MM.1S (cell line): ENCODE measurements at regions not wholly inside any gene's neighbourhood (a gene's known extent, or its start where the extent isn't known, plus 50 kb on each side); places are given as distances from the start of the nearest gene placed in this dataset.

ENCODE experiments used
- DNase-seq: peaks from one replicate; pipeline ENCODE4 v3.0.0-alpha.2; 2015
- H2AFZ ChIP-seq: fragments of 300-600 bp; sonication (generic); 2 replicates; pipeline ENCODE4 v1.6.0; 2016; ENCODE audit warnings: antibody characterized with exemption, low read length
- H3F3A ChIP-seq: fragments of 300-600 bp; sonication (generic); 2 replicates; pipeline ENCODE4 v1.6.1; 2016; ENCODE audit warnings: mild to moderate bottlenecking, antibody characterized with exemption, low read length, moderate library complexity, mixed read lengths; ENCODE audit not compliant: insufficient read depth
- H3K27ac ChIP-seq: fragments of 300-600 bp; sonication (generic); 2 replicates; pipeline ENCODE4 v1.5.1; 2016; ENCODE audit warnings: mild to moderate bottlenecking, low read length
- H3K27me3 ChIP-seq: fragments of 300-600 bp; sonication (generic); replicated peaks from 2 replicates; pipeline ENCODE4 v1.6.0; 2016; ENCODE audit warnings: low read length; ENCODE audit not compliant: insufficient read depth
- H3K36me3 ChIP-seq: fragments of 300-600 bp; sonication (generic); replicated peaks from 2 replicates; pipeline ENCODE4 v1.6.1; 2016; ENCODE audit warnings: mild to moderate bottlenecking, low read length, mixed read lengths; ENCODE audit not compliant: insufficient read depth
- H3K4me1 ChIP-seq: fragments of 300-600 bp; sonication (generic); 2 replicates; pipeline ENCODE4 v1.6.1; 2016; ENCODE audit warnings: low read length, mixed read lengths
- H3K4me2 ChIP-seq: fragments of 300-600 bp; sonication (generic); 2 replicates; pipeline ENCODE4 v1.6.0; 2016; ENCODE audit warnings: low read depth, low read length
- H3K4me3 ChIP-seq: fragments of 300-600 bp; sonication (generic); 2 replicates; pipeline ENCODE4 v1.5.1; 2016; ENCODE audit warnings: low read length, mixed read lengths
- H3K79me2 ChIP-seq: fragments of 300-600 bp; sonication (generic); 2 replicates; pipeline ENCODE4 v1.6.1; 2016; ENCODE audit warnings: mixed run types, low read length, mixed read lengths
- H3K9ac ChIP-seq: fragments of 300-600 bp; sonication (generic); 2 replicates; pipeline ENCODE4 v1.6.1; 2016; ENCODE audit warnings: low read length, mixed read lengths
- H3K9me2 ChIP-seq: fragments of 300-600 bp; sonication (generic); replicated peaks from 2 replicates; pipeline ENCODE4 v1.6.1; 2016; ENCODE audit warnings: mild to moderate bottlenecking, low read length, mixed read lengths; ENCODE audit not compliant: insufficient read depth
- H3K9me3 ChIP-seq: fragments of 300-600 bp; sonication (generic); replicated peaks from 2 replicates; pipeline ENCODE4 v1.6.1; 2016; ENCODE audit warnings: mild to moderate bottlenecking, low read length, mixed read lengths; ENCODE audit not compliant: insufficient read depth
- H4K20me1 ChIP-seq: fragments of 300-600 bp; sonication (generic); 2 replicates; pipeline ENCODE4 v1.6.1; 2016; ENCODE audit warnings: mild to moderate bottlenecking, low read length, moderate library complexity, mixed read lengths; ENCODE audit not compliant: insufficient read depth
- CTCF ChIP-seq: fragments of 300-600 bp; sonication (generic); IDR thresholded peaks from 2 replicates; pipeline ENCODE4 v1.5.1; 2016; ENCODE audit warnings: antibody characterized with exemption, low read length, mixed read lengths
- EZH2 ChIP-seq: fragments of 300-600 bp; sonication (generic); optimal IDR thresholded peaks from 2 replicates; pipeline ENCODE3; 2017; ENCODE audit warnings: low read depth, mild to moderate bottlenecking, antibody characterized with exemption, low read length, mixed read lengths
- EZH2phosphoT487 ChIP-seq: fragments of 300-600 bp; sonication (generic); IDR thresholded peaks from 2 replicates; pipeline ENCODE4 v1.6.1; 2018; ENCODE audit warnings: antibody characterized with exemption, low read length

- no peaks in the 10 kb centered on the region for H3K36me3 ChIP-seq
- no peaks in the 10 kb centered on the region for H3K9me3 ChIP-seq
- H3F3A ChIP-seq: no peaks in the 10 kb centered on the region
- H3K27me3 ChIP-seq: no peaks in the 10 kb centered on the region
- no peaks in the 10 kb centered on the region for H3K9me2 ChIP-seq
- H3K4me3 ChIP-seq: no peak overlapping the region
- no peaks in the 10 kb centered on the region for H3K79me2 ChIP-seq
- no peaks in the 10 kb centered on the region for H4K20me1 ChIP-seq
- no peak for TF ChIP-seq CTCF
- TF ChIP-seq EZH2: no peak
- no peak for TF ChIP-seq EZH2phosphoT487
- no peak for DNase-seq
- no peak overlapping the region for H3K27ac ChIP-seq
- H2AFZ ChIP-seq: no peak overlapping the region
- no peaks in the 10 kb centered on the region for H3K4me1 ChIP-seq
- H3K4me2 ChIP-seq: no peak overlapping the region
- H3K9ac ChIP-seq: no peak overlapping the region
These were observed 76.4 kb upstream of the PGRMC2 start for GRCh38 chr4:128363966-128364365.

- Histone ChIP-seq H4K20me1 (no peaks in the 10 kb centered on the region), H3K9me3 (no peaks in the 10 kb centered on the region), H3K36me3 (no peaks in the 10 kb centered on the region), H3K79me2 (no peaks in the 10 kb centered on the region), H3K27me3 (no peaks in the 10 kb centered on the region), H3K27ac (no peak overlapping the region), H3K4me1 (no peaks in the 10 kb centered on the region), H3K9me2 (no peaks in the 10 kb centered on the region), H3K9ac (no peak overlapping the region), H2AFZ (no peak overlapping the region), H3K4me3 (no peak overlapping the region), H3K4me2 (no peak overlapping the region), H3F3A (no peaks in the 10 kb centered on the region)
- TF ChIP-seq EZH2: no peak
- no peak for TF ChIP-seq EZH2phosphoT487
- TF ChIP-seq CTCF: no peak
- no peak for DNase-seq
These were observed 75.1 kb upstream of the PGRMC2 start for GRCh38 chr4:128362760-128363159.

DNA sequence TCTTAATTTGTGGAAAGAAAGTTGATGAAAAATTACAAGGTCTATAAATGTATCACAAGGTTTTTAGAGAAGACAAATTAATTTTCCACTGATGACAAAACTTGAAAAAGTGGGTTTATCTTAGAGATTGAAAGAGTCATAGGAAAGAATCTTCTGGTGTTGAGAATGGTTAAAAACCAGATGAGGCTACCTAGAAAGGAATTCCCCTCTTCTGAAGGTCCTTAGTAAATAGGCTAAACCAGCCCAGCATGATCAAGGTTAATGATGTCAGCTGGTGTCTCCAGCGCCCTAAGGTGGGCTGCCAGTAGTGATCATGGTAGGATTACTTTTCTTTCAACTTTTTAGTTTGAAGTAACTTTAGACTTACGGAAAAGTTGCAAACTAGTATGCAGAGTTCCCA lies 71.8 kb upstream of the PGRMC2 start:
- Histone ChIP-seq H3K9ac (no peak overlapping the region), H3K4me1 (no peaks in the 10 kb centered on the region), H3K79me2 (no peaks in the 10 kb centered on the region), H4K20me1 (no peaks in the 10 kb centered on the region), H3K4me2 (no peak overlapping the region), H3K9me3 (no peaks in the 10 kb centered on the region), H3K36me3 (no peaks in the 10 kb centered on the region), H3K9me2 (no peaks in the 10 kb centered on the region), H2AFZ (no peak overlapping the region), H3K4me3 (no peak overlapping the region), H3K27ac (no peak overlapping the region), H3K27me3 (no peaks in the 10 kb centered on the region), H3F3A (no peaks in the 10 kb centered on the region)
- TF ChIP-seq EZH2: no peak
- DNase-seq: no peak

DNA sequence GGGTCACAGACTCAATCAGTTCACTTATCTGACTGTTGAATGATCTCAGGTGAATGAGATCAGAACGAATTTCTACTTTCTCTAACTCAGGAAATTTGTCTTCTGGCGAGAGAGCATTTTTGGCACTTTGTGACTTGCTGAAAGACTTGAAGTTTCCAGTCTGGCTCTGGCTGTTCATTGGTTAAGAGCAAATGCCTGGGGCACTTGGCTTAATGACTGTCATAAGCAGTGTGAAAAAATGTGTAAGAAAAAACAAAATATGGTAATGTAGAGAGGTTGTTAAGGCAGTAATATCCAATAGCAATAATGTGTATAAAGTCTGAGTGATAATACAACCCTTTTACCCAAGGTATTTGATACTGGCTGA lies 71.3 kb upstream of the PGRMC2 start:
- no peak for DNase-seq
- no peak overlapping the region for H3K4me3 ChIP-seq
- no peaks in the 10 kb centered on the region for H4K20me1 ChIP-seq
- H3K27me3 ChIP-seq: no peaks in the 10 kb centered on the region
- no peaks in the 10 kb centered on the region for H3F3A ChIP-seq
- no peaks in the 10 kb centered on the region for H3K9me3 ChIP-seq
- TF ChIP-seq CTCF (no peak), EZH2 (no peak), EZH2phosphoT487 (no peak)
- no peak overlapping the region for H3K4me2 ChIP-seq
- H3K36me3 ChIP-seq: no peaks in the 10 kb centered on the region
- no peak overlapping the region for H3K9ac ChIP-seq
- no peak overlapping the region for H2AFZ ChIP-seq
- H3K4me1 ChIP-seq: no peaks in the 10 kb centered on the region
- no peaks in the 10 kb centered on the region for H3K9me2 ChIP-seq
- H3K27ac ChIP-seq: no peak overlapping the region
- no peaks in the 10 kb centered on the region for H3K79me2 ChIP-seq
